ENCODE measurements at regions not wholly inside any gene's neighbourhood (a gene's known extent, or its start where the extent isn't known, plus 50 kb on each side); places are given as distances from the start of the nearest gene placed in this dataset.

DNA sequence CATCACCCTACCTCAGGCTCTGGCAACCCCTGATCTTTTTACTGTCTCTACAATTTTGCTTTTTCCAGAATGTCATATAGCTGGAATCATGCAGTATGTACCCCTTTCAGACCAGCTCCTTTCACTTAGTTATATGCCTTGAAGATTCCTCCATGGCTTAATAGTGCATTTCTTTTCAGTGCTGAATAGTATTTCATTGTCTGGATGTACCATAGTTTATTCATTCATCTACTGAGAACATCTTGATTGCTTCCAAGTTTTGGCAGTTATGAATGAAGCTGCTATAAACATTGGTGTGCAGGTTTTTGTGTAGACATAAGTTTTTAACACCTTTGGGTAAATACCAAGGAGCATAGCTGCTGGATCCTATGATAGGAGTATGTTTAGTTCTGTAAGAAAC is 50.8 kb upstream of the ANP32A start:
- DNase-seq (ENCODE audit: low spot score), result no peak

DNA sequence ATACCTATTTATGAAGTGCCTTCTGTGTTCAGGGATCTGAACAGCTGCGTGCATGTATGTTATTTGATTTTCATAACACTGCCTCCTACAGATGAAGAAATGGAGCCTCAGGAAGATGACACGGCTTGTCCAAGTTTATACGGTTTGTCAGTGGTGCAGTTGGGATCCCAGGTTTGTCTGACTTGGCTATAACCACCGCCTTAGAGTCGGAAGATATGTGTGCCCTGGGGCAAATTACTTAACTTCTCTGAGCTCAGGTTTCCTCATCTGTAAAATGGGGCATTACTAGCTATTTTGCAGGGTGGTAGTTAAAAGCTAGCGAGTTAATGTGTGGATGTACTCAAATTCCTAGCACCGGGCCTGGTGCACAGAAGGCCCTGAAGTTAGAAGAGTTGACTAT is 54.1 kb upstream of the ANP32A start:
- DNase-seq (ENCODE audit: low spot score), result no peak

DNA sequence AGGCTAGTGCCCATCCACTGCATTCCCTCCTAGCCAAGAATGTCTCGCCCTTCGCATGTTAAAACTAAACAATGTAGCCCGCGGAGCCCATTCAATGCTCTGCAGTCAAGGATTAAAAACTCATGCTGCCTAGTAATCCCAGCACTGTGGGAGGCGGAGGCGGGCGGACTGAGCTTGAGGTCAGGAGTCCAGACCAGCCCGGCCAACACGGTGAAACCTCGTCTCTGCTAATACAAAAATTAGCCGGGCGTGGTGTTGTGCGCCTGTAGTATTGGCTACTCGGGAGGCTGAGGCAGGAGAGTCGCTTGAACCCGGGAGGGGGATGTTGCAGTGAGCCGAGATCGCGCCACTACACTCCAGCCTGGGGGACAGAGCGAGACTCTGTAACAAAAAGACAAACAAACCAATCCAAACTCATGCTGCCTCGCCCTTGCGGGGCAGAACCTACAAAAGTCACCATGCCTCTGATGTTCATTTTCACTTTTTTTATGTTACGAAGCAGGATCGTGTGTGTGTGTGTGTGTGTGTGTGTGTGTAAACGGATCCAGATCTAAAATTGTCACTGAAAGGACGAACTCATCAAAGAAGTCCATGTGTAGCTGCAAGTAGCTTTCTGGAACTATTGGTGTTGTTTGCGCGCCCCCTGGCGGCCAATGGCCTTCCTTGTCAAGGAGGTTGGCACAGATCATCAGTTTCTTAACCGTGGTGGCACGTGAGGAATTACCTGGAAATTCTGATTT is 54.8 kb upstream of the SPESP1 start:
- peak; percentile 85 for DNase-seq (ENCODE audit: low spot score)

DNA sequence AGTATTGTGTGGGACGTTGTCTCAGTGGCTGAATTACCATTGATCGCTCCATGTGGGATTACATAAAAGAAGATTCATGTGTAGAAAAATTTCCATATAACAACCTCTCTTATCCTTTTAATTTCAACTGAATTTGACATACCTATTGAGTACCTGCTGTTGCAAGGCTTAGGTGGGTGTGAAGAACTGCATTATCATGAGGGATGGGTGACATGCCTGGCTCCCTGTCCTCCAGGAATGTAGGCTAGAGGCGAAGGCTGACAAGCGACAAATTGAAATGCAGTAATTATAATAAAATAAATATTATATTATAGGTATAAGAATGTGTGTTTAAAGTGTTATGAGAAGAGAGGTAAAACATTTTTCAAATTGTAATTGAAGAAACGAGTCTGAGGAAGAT is 52.7 kb upstream of the SPESP1 start:
- DNase-seq (ENCODE audit: low spot score), result peak; percentile 74

DNA sequence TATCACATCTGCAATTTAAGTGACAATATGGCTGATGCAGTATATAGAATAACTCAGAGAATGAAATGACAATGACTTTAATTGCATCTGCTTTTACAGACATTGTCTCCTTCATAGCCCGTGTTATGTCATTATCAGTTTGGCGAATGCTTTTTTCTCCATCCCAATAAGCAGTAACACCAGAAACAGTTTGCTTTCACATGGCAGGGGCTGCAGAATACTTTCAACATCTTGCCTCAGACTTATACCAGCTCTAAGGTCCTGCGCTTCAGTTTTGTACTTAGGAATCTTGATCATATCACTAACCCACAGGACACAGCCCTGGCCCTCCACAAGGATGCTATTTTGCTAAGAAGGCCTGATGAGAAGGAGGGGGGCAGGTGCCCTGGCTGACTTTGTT is 49.9 kb upstream of the SPESP1 start:
- DNase-seq (ENCODE audit: low spot score), result no peak
